NB4 (cell line): ENCODE measurements at regions not wholly inside any gene's neighbourhood (a gene's known extent, or its start where the extent isn't known, plus 50 kb on each side); places are given as distances from the start of the nearest gene placed in this dataset.
"Not testable (repeated sequence)": the region's sequence is repeated elsewhere in the genome, so short reads cannot be mapped to it uniquely, and the experiment has no call there.

Experiments
- DNase-seq: peaks from one replicate; pipeline ENCODE4 v3.0.0; 2010; ENCODE audit warnings: low read depth
- H3K4me3 ChIP-seq: one replicate; pipeline ENCODE4 v1.5.1; 2011; ENCODE audit warnings: mild to moderate bottlenecking, low read depth, low read length, moderate library complexity
- MYC ChIP-seq: IDR thresholded peaks from 2 replicates; pipeline ENCODE4 v1.6.1; 2011; ENCODE audit warnings: low read depth, low read length
- POLR2A ChIP-seq: IDR thresholded peaks from 2 replicates; pipeline ENCODE4 v1.6.1; 2011; ENCODE audit warnings: mild to moderate bottlenecking; ENCODE audit not compliant: insufficient read length; ENCODE audit errors: extremely low read depth
- TF ChIP-seq, protein P1 (sequence below): IDR thresholded peaks from one replicate; pipeline ENCODE4 v1.5.1; 2012; ENCODE audit warnings: low read depth, low read length
- TF ChIP-seq, protein P2 (sequence below): IDR thresholded peaks from 2 replicates; pipeline ENCODE4 v1.6.1; 2011; ENCODE audit warnings: low read depth, low read length

DNA sequence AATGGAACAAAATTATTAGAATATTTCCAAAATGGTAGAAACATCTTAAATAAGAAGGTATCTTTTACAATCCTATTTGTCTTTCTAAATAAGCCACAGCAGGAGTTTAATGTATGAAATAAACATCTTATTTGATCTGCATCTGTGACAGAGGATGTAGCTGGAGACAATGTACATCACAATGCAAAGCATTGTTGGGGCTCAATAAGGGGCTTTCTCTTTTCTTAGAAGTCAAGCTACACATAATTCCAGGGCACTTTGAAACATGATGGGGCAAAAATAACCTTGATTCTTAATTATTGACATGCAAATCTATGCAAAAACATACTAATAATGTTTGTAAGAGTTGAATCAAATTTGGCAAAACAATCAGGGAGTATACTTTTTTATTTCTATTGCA, 255.1 kb downstream of the DSC3 start:
- no peak for DNase-seq
- TF ChIP-seq, protein P1, sequence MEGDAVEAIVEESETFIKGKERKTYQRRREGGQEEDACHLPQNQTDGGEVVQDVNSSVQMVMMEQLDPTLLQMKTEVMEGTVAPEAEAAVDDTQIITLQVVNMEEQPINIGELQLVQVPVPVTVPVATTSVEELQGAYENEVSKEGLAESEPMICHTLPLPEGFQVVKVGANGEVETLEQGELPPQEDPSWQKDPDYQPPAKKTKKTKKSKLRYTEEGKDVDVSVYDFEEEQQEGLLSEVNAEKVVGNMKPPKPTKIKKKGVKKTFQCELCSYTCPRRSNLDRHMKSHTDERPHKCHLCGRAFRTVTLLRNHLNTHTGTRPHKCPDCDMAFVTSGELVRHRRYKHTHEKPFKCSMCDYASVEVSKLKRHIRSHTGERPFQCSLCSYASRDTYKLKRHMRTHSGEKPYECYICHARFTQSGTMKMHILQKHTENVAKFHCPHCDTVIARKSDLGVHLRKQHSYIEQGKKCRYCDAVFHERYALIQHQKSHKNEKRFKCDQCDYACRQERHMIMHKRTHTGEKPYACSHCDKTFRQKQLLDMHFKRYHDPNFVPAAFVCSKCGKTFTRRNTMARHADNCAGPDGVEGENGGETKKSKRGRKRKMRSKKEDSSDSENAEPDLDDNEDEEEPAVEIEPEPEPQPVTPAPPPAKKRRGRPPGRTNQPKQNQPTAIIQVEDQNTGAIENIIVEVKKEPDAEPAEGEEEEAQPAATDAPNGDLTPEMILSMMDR, result no peak
- no peak for TF ChIP-seq POLR2A
- TF ChIP-seq, protein P2, sequence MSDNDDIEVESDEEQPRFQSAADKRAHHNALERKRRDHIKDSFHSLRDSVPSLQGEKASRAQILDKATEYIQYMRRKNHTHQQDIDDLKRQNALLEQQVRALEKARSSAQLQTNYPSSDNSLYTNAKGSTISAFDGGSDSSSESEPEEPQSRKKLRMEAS, result no peak
- TF ChIP-seq MYC, result no peak
- no peak overlapping the region for H3K4me3 ChIP-seq

GRCh38 chr18:30781601-30782000, 260.9 kb downstream of the DSC3 start:
- DNase-seq, result no peak
- no peak overlapping the region for H3K4me3 ChIP-seq
- TF ChIP-seq MYC, result no peak
- TF ChIP-seq, protein P1, result no peak
- TF ChIP-seq, protein P2, result no peak
- no peak for TF ChIP-seq POLR2A

DNA sequence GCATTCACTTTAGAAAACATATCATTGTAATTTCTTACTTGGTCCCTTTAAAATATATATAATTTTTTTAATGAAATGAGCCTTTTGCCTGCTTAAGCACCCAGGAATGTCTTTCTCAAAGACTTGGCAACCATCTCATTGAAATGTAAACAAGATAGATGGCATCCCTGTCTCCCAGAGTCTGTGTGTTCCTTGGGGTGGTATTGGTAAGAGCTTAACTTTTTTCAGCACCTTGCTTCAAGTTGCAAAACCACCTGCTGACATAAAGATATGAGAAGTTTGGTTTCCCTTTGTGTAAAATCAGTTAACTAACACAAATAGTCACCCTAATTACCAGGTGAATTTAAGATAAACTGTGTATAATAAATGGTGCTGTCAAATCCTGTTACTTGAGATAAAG, 266.9 kb downstream of the DSC3 start:
- H3K4me3 ChIP-seq, result no peak overlapping the region
- TF ChIP-seq, protein P2, result no peak
- DNase-seq, result no peak

DNA sequence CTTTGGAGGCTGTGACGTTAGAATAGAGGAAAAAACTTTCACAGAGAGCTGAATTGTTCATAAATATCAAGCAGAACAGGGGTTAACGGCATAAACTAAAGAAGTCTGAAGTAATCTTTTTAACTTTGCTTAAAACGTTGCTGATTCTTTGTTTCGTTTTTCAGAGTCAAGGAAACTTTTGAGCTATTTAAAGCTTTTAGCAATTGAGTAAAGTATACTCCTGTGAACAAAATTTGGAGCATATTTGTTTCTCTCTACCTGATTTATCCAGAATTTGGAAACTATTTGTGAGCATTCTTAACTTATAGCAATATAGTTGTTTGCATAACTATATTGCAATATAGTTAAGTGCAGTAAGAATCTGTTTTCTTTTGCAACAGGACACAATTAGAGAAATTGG, 270.4 kb downstream of the DSC3 start:
- not testable (repeated sequence) for DNase-seq, H3K4me3 ChIP-seq

DNA sequence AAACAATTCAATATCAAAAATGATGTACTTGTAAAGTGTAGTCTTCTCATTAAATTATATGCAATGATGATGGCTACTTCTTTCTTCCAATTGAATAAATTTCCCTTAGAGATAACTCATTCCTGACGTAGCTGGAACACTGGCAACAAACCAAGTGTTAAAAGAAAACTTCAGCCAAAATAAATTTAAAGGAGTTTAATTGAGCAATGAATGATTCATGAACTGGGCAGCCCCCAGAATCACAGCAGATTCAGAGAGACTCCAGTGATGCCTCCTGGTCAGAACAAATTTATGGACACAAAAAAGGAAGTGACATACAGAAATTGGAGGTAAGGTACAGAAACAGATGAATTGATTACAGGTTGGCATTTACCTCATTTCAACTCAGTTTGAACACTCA, 276.5 kb downstream of the DSC3 start:
- H3K4me3 ChIP-seq, result no peak overlapping the region
- no peak for DNase-seq
- TF ChIP-seq, protein P2, result no peak
- no peak for TF ChIP-seq POLR2A
- TF ChIP-seq MYC, result no peak
- TF ChIP-seq, protein P1, result no peak

DNA sequence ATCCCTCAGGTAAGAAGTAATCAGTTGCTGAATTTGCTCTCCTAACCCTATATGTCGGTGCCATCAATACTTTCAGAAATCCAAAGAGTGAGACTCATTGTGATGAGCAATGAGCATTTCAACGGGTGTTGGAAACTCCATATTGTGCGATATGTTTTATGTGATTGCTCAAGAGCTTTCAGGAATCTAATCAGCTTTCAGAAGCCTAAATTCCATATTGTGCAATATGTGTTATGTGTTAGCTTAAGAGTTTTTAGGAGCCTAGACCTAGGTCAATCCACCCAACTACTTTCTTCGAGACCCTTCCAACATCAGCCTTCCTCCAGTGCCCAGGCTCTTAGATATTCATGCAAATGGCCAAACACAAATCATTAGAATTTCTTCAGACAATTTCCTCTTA, 277.3 kb downstream of the DSC3 start:
- DNase-seq, result no peak
- H3K4me3 ChIP-seq, result no peak overlapping the region
- TF ChIP-seq, protein P1, result no peak
- TF ChIP-seq, protein P2, result no peak
- TF ChIP-seq POLR2A, result no peak
- TF ChIP-seq MYC, result no peak

GRCh38 chr18:30763902-30764350, 278.6 kb downstream of the DSC3 start:
- TF ChIP-seq, protein P2, result no peak
- TF ChIP-seq, protein P1, result no peak
- no peak for TF ChIP-seq POLR2A
- no peak for TF ChIP-seq MYC
- no peak for DNase-seq
- H3K4me3 ChIP-seq, result no peak overlapping the region
